NCI-H187 (cell line): ENCODE measurements at regions not wholly inside any gene's neighbourhood (a gene's known extent, or its start where the extent isn't known, plus 50 kb on each side); places are given as distances from the start of the nearest gene placed in this dataset.
"Not testable (repeated sequence)": the region's sequence is repeated elsewhere in the genome, so short reads cannot be mapped to it uniquely, and the experiment has no call there.

ENCODE experiments used
- DNase-seq, 2 experiments: peaks; one replicate each; lab custom pipeline; 2025; lab: John Stamatoyannopoulos, UW

DNA sequence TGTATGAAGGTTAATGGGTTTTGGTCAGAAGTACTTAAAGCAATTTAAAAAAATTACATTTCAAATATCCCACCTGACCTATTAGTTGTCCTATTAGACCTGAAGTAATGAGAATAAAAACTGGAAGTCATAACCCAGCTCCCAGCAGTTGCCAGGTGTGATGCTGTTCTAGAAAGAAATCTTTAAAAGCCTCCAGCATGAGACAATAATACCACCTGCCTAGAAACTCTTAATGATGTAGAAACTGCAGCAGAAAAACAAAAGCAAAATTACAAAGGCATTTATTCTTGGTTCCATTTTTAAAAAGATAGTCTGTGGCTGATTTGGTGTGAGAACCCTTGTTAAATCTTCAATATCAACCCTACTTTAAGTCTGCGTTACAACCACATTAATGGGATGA, 1137.7 kb upstream of the TENM3 start:
- no peak for DNase-seq

DNA sequence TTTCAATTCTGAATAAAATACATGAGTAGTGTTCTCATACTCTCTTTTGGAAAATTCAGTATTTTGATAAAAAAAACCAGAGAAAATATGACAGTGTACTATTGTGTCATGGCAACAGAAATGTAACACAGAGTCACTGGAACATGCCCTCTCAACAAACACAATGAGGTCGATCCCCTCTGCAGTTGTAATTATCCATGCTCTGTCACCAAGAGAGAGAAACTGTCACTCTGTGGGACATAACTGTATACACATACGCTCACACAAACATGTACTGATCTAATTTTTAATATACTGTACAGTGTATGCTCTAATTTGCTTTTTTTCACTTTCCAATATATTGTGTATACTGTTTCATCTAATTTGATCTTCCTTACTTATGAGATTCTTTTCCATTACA, 1136.8 kb upstream of the TENM3 start:
- DNase-seq, result no peak

DNA sequence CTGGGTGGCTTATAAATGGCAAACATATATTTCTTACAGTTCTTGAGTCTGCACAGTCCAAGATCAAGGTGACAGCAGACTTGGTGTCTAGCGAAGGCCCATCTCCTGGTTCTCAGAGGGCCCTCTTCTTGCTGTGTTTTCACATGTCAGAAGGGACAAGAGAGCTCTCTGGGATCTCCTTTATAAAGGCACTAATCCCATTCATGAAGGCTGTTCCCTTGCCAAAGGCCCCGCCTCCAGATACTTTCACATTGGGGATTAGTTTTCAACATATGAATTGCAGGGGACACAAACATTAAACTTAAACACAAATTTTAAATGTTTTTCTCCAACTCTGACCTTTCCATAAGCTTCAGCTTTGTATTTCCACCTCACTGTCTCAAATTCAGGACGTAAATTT, 1135.0 kb upstream of the TENM3 start:
- no peak for DNase-seq

GRCh38 chr4:181119186-181119585, 1124.0 kb upstream of the TENM3 start:
- DNase-seq, result no peak

- DNase-seq, result no peak
Measured at GRCh38 chr4:181121733-181122132, 1121.5 kb upstream of the TENM3 start.

DNA sequence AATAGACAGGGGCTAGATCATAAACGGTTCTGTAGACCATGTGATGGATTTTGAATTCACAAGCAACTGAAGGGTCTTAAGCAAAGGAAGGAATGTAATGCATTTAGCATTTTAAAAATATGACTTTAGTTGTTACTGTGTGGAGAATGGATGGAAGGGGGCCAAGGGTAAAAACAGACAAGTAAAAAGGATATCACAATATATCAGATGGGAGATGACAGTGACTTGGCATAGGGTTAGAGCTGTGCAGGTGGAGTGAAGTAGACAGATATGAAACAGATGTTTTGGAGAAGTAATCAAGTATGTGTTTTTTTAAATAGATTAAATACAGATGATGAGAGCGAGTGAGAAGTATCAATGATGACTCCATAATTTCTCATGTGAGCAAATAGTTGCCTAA, 1116.0 kb upstream of the TENM3 start:
- no peak for DNase-seq

DNA sequence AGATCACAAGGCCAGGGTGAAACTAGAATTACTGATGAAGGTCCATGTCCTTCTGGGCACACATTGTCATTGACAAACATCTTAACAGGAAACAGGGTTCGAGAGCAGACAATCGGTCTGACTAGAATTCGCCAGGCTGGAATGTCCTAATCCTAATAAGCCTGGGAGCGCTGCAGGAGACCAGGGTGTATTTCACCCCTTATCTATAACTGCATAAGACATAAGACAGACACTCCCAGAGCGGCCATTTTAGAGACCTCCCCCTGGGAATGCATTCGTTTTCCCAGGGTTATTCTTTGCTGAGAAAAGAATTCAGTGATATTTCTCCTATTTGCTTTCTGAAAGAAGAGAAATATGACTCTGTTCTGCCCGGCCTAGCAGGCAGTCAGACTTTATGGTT, 1112.9 kb upstream of the TENM3 start:
- DNase-seq, result not testable (repeated sequence)

DNA sequence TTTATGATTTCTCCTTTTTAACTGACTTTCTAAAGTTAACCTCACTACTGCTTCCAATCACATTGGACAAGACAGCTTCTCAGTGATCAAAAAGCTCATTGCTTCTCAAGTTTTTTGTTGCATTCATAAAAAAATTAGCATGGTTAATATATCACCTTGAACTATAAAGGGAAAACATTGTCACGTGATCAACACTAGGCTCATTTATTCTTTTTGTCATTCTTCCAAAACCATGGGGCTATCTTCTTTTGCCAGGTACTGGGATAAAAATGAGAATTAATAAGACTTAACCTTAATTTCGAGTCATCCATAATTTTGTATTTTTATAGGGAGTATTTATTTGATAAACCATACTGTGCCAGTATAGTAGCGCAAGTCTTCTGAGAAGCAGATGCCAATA, 1105.9 kb upstream of the TENM3 start:
- DNase-seq, result no peak

DNA sequence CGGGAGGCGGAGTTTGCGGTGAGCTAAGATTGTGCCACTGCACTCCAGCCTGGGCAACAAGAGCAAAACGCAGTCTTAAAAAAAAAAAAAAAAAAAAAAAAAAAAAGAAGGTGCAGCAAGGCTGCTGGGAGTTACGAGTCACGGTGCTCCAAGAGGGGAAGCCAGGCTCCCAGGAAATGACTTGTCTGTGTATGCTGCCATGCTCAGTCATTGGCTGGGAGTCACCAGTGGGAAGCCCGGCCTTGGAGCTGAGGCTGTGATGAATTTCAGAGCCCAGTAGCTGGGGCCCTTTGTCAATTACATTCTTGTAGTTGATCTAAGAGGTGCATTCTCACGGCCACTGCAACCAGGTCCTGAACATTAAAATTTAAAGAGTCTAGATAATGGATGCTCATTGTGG, 1105.1 kb upstream of the TENM3 start:
- no peak for DNase-seq

DNA sequence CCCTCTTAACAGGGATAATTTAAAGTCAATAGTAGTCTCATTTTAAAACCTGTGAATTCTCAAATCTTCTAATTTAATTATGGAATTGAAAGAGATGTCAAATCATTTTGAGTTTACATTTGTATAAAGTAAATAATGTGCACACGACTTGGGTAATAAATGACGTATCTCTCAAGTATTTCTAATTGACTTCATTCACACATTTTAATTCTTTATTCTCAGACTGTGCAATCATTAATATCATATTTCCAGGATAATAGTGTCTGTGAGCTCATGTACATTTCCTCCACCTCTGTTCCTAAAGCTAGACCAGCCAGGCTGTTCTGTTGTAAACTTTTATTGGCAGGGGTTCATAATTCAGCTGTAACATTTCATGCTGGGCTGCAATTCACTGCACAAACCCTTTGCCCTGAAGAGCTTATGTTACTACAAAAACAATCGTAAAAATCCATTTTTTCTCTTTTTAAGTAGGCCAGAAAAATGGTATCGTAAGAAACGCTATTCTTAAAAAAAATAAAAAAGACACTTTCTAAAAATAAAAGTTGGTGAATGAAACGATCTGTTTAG, 1103.1 kb upstream of the TENM3 start:
- no peak for DNase-seq

DNA sequence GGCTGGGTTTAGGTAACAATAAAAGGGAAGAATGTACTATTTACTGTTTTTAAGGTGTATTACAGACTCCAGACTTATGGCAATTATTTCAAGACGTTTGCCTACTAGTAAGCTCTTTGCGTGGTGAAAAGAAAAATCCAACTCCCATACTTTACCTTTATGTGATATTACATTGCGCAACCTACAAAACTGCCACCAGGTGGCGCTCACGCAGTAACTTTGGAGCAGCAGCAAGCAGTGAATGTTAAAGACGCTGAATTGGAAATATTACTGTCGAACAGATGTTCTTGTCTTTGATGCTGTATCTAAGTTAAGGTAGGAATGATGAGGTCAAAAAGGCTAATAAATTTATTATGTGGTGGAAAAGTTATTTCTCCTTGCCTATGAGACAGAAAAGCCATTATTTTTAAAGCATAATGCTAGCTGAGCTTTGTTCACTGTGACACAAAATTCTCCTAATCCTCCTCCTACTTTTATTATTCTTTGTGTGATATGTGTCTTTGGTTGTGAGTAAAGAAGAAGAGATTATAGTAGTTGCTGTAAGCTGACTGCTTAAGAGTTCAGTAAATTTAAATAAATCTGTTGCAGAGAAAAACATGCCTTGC, 1099.8 kb upstream of the TENM3 start:
- DNase-seq, result peak in 1 of 2 experiments; percentile 53

GRCh38 chr4:181146051-181146450, 1097.2 kb upstream of the TENM3 start:
- DNase-seq, result no peak

DNA sequence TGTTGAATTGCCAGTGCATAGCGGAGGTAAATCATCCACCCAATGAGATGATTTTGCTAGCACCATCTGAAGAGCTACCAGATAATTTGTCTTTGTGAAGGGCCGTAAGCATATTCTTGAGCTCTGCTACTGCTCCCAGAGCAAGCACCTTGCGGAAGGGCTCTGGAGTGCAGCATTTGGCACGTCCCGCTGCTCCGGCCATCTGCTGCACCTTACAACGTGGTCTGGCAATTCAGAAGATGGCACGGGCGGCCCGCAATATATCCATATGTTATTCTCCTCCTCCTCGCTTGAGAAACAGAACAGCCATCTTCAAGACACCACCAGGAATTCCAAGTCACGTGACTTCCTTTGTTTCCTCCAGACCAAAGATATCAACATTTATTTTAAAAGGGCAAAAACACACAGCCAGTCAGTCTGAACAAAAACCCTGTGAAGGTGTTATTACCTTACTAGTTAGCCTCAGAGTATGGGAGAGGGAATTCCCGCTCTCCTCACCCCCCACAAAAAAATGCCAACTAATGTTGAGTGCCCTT, 1095.7 kb upstream of the TENM3 start:
- DNase-seq, result no peak

GRCh38 chr4:181148470-181148869, 1094.7 kb upstream of the TENM3 start:
- DNase-seq, result no peak

DNA sequence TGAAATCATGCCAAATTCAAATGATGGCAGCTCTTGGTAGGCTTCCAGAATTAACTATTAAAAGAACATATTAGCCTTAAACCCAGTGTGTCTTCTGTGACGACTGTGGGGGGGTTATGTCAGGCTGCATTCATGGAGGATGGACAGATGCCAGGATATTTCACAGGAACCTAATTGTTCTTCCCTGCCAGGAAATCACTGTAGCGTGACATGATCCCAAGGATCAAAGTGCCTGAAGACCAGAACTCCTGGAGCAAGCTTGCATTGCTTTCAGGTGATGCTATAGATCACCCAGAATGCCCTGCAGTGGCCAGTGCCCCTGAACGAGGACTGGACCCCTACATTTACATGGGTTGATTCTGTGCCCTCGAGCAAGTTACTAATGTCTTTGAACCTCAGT, 1093.0 kb upstream of the TENM3 start:
- no peak for DNase-seq

DNA sequence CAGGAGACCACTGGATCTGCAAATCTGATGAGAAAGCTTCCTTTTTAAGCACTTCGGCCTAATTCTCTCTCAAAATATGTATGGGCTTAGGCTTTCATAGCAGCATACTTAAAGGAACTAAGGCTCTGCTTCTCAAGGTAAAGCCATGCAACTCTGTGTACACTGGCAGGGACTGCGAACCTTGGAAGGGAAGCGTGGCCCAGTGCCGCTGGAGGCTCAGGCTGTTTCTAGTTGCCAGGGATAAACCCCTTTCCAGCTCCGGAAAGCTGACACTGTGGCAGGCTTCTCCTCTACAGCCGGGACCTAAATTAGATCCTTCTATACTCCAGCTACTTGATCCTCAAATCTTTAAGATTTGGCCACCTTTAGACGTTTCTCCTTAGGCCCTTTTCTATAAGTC, 1091.3 kb upstream of the TENM3 start:
- no peak for DNase-seq

DNA sequence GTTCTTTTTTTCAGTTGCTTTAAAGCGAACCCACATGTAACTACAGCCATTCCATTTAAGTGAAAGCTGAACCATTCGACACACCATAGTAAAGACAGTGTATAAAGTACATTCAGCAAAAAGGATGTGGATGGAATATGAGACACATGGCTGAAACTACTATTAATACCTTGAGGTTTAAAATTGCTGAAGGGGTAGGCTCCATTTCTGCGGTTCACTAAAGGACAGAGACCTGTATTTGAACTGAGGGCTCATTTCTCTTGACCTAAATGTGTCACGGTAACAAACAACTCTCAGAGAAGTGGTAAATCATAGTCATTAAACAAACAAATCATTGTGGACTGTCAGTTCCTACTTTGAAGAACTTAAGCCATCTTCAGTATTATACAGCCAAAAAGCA, 1085.6 kb upstream of the TENM3 start:
- DNase-seq, result no peak

DNA sequence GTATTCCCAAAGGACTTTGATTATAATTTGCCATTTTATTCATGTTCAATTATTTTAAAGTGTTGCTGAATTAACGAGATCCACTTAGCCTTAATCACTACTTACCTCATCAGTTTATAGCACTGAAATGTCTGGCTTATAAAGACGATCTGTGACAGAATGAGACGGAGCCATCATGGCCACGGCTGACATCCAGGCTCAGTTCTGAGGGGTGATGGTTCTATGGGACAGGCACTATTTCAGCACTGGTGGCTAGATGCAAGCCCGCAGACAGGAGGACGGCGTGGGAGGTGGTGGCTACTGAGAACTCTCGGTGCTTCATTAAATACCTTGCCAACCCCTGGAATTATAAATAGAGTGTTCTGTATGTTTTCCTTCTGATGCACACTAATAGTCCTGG, 1084.2 kb upstream of the TENM3 start:
- DNase-seq, result no peak

- DNase-seq, result no peak
Measured at GRCh38 chr4:181161669-181162068, 1081.5 kb upstream of the TENM3 start.

GRCh38 chr4:181162266-181162665, 1080.9 kb upstream of the TENM3 start:
- DNase-seq, result no peak

GRCh38 chr4:181162676-181163075, 1080.5 kb upstream of the TENM3 start:
- DNase-seq, result no peak

- DNase-seq, result no peak
Measured at GRCh38 chr4:181166742-181167399, 1076.3 kb upstream of the TENM3 start.

DNA sequence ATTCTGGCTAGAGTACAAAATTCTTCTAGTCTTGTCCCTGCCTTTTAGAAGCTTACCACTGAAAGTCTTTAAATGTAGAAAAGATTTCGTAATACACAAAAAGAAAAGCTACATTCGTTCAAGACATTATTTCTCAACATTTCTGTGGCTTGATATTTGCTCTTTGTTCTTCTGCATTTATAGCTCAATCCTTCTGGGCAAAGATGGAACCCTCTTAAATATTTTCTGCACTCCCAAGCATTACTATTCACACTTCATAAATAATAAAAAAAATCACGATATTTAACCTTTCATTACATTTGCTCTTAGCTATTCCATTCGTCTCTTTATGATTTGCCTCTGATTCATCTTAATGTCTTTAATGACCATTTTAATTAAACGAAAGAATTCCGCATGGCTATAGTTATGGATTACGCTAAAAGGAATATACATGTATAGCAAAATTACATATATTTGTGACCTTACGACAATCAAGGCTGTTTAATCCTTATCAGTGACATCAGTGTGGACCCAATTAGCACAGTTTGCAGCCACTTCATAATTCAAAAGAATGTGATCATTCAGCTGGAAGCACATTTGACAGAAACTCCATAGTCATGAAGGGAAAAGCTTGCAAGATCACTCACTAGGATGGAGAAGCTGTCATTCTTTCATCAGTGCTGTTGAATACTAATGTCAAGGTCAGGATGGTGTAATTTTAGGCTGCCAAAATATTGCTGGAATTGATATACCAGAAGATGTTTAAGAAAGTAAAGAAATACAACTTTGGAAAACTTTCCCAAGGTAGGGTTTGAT, 1075.0 kb upstream of the TENM3 start:
- DNase-seq, result no peak
